Fibroblast of lung (primary cell): ENCODE measurements at regions not wholly inside any gene's neighbourhood (a gene's known extent, or its start where the extent isn't known, plus 50 kb on each side); places are given as distances from the start of the nearest gene placed in this dataset.

ENCODE experiments used
- DNase-seq, 2 donors: peaks; one replicate each; pipeline versions ENCODE4 v3.0.0 to v3.0.0-alpha.2; 2010; ENCODE audit warnings: low read depth in 2 of 2
- H2AFZ ChIP-seq: 2 replicates; pipeline ENCODE4 v1.5.1; 2012; ENCODE audit warnings: low read length, control low read depth, inconsistent platforms
- H3K27ac ChIP-seq: 2 replicates; pipeline ENCODE4 v1.5.1; 2011; ENCODE audit warnings: low read length, control low read depth; ENCODE audit not compliant: insufficient read depth
- H3K27me3 ChIP-seq: 2 replicates; pipeline ENCODE4 v1.5.1; 2011; ENCODE audit warnings: mild to moderate bottlenecking, low read length; ENCODE audit not compliant: control insufficient read depth, insufficient read depth
- H3K36me3 ChIP-seq: 2 replicates; pipeline ENCODE4 v1.5.1; 2011; ENCODE audit warnings: low read length; ENCODE audit not compliant: control insufficient read depth, insufficient read depth
- H3K4me1 ChIP-seq: 2 replicates; pipeline ENCODE4 v1.5.1; 2011; ENCODE audit warnings: low read length; ENCODE audit not compliant: control insufficient read depth, insufficient read depth; ENCODE audit errors: extremely low read depth
- H3K4me2 ChIP-seq: 2 replicates; pipeline ENCODE4 v1.5.1; 2011; ENCODE audit warnings: low read length, control low read depth; ENCODE audit not compliant: insufficient read depth; ENCODE audit errors: extremely low read depth
- H3K4me3 ChIP-seq, 4 experiments: fragments of 200-600 bp in 1 of 4; sonication (generic) in 1 of 4; replicated peaks in 1 of 4; 2 replicates each; pipeline ENCODE4 v1.5.1; 2011 to 2016; ENCODE audit warnings: low read length in 4 of 4, low read depth in 3 of 4, mild to moderate bottlenecking in 3 of 4, control low read depth in 2 of 4, inconsistent platforms in 1 of 4, mixed read lengths in 1 of 4; ENCODE audit not compliant: insufficient read depth in 1 of 4; ENCODE audit errors: control extremely low read depth in 1 of 4
- H3K79me2 ChIP-seq: 2 replicates; pipeline ENCODE4 v1.5.1; 2012; ENCODE audit warnings: mild to moderate bottlenecking, low read length, inconsistent platforms; ENCODE audit not compliant: control insufficient read depth, insufficient read depth
- H3K9ac ChIP-seq: 2 replicates; pipeline ENCODE4 v1.5.1; 2011; ENCODE audit warnings: mild to moderate bottlenecking, low read length, control low read depth; ENCODE audit not compliant: insufficient read depth
- H3K9me3 ChIP-seq: 2 replicates; pipeline ENCODE4 v1.5.1; 2012; ENCODE audit warnings: low read depth, low read length; ENCODE audit not compliant: control insufficient read depth, insufficient read depth
- H4K20me1 ChIP-seq: 2 replicates; pipeline ENCODE4 v1.5.1; 2011; ENCODE audit warnings: low read length; ENCODE audit not compliant: control insufficient read depth, insufficient read depth; ENCODE audit errors: extremely low read depth
- EZH2 ChIP-seq: IDR thresholded peaks from 2 replicates; pipeline ENCODE4 v1.5.1; 2012; ENCODE audit warnings: low read length, control low read depth, mild to moderate bottlenecking; ENCODE audit errors: missing control alignments
- TF ChIP-seq, protein P1 (sequence below), 2 donors: IDR thresholded peaks in 1 of 2; conservative IDR thresholded peaks in 1 of 2; 1 replicate in 1 of 2; 2 replicates in 1 of 2; pipeline ENCODE4 v1.5.1; 2011 to 2012; ENCODE audit warnings: low read length in 2 of 2, control low read depth in 1 of 2, inconsistent platforms in 1 of 2, low read depth in 1 of 2, mild to moderate bottlenecking in 1 of 2

DNA sequence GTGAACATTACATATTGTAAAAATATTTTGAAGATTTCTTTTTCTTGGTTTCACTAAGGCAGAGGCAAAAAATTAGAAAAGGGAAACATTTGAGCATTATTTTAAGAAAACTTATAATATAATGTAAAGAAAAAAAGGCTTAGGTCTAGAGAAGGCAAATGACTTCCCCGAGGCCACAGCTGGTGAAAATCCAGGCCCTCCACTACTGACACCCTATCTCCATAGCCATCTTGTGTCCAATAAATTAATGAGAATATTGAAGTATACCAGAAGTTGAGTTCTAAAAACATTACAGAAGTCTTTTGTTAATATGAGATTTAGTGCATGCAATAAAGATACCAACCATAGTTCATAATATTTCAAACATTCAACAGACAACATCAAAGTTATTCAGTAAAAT lies 459.9 kb upstream of the RORB start:
- no peak overlapping the region for H3K4me2 ChIP-seq
- H3K79me2 ChIP-seq = no peaks in the 10 kb centered on the region
- DNase-seq = no peak
- no peak overlapping the region for H3K4me3 ChIP-seq
- H3K36me3 ChIP-seq = no peaks in the 10 kb centered on the region
- no peak for TF ChIP-seq EZH2
- TF ChIP-seq, protein P1, sequence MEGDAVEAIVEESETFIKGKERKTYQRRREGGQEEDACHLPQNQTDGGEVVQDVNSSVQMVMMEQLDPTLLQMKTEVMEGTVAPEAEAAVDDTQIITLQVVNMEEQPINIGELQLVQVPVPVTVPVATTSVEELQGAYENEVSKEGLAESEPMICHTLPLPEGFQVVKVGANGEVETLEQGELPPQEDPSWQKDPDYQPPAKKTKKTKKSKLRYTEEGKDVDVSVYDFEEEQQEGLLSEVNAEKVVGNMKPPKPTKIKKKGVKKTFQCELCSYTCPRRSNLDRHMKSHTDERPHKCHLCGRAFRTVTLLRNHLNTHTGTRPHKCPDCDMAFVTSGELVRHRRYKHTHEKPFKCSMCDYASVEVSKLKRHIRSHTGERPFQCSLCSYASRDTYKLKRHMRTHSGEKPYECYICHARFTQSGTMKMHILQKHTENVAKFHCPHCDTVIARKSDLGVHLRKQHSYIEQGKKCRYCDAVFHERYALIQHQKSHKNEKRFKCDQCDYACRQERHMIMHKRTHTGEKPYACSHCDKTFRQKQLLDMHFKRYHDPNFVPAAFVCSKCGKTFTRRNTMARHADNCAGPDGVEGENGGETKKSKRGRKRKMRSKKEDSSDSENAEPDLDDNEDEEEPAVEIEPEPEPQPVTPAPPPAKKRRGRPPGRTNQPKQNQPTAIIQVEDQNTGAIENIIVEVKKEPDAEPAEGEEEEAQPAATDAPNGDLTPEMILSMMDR (conservative IDR thresholded peaks at IDR 0.05 in 1 of 2, IDR thresholded peaks at IDR 0.05 in 1 of 2; ENCODE audit: low read depth in 1 of 2, low read length in 2 of 2) = no peak
- no peaks in the 10 kb centered on the region for H3K27me3 ChIP-seq
- no peaks in the 10 kb centered on the region for H3K9me3 ChIP-seq
- no peaks in the 10 kb centered on the region for H3K4me1 ChIP-seq
- H2AFZ ChIP-seq = no peak overlapping the region
- no peak overlapping the region for H3K27ac ChIP-seq
- H3K9ac ChIP-seq = no peak overlapping the region
- H4K20me1 ChIP-seq = no peaks in the 10 kb centered on the region

DNA sequence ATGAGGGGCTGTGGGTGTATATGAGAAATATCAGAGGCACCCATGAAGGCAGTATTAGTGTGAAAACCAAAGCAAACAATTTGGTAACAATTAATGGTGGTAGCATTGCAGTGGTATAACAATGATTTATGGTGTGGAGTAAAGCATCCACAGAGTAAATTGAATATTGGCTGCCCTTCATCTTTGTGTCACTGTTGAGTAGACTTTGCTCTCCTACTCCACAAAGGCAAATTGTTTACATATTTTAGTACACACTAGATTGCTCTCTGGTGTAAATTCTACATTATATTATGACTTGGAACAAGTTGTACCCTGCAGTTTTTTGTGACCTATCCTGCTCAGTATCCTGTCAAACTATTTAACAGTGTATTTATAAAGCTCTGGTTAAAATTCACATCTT lies 455.5 kb upstream of the RORB start:
- H3K4me1 ChIP-seq = no peaks in the 10 kb centered on the region
- no peak overlapping the region for H2AFZ ChIP-seq

DNA sequence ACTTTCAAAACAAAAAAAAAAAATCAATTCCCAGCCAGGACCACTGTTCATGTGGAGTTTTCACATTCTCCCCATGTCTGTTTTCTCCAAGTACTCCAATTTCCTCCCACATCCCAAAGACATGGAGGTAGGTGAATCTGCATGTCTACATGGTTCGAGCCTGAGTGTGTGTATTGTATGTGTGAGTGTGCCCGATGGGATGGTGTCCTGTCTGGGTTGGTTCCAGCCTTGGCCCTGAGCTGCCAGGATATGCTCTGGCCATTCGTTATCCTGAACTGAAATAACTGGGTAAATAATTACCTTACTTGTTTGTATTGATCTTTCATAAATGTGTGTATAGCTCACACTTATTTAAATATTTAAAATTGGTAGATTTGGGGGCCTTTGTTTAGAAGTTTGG lies 452.3 kb upstream of the RORB start:
- no peaks in the 10 kb centered on the region for H3K4me1 ChIP-seq
- H3K36me3 ChIP-seq = no peaks in the 10 kb centered on the region
- no peak for DNase-seq
- no peak overlapping the region for H3K27ac ChIP-seq
- no peak overlapping the region for H2AFZ ChIP-seq
- no peak overlapping the region for H3K4me2 ChIP-seq
- TF ChIP-seq EZH2 = no peak
- TF ChIP-seq, protein P1 (conservative IDR thresholded peaks at IDR 0.05 in 1 of 2, IDR thresholded peaks at IDR 0.05 in 1 of 2; ENCODE audit: low read depth in 1 of 2, low read length in 2 of 2) = no peak
- no peaks in the 10 kb centered on the region for H3K27me3 ChIP-seq
- no peaks in the 10 kb centered on the region for H4K20me1 ChIP-seq
- H3K9me3 ChIP-seq = no peaks in the 10 kb centered on the region
- no peaks in the 10 kb centered on the region for H3K79me2 ChIP-seq
- H3K4me3 ChIP-seq = no peak overlapping the region
- H3K9ac ChIP-seq = no peak overlapping the region

More for the DNA sequence above, 455.5 kb upstream of the RORB start:
- no peaks in the 10 kb centered on the region for H4K20me1 ChIP-seq
- H3K9ac ChIP-seq = no peak overlapping the region
- no peaks in the 10 kb centered on the region for H3K27me3 ChIP-seq
- no peak for DNase-seq
- no peak overlapping the region for H3K4me3 ChIP-seq
- no peak overlapping the region for H3K27ac ChIP-seq
- no peaks in the 10 kb centered on the region for H3K36me3 ChIP-seq
- no peaks in the 10 kb centered on the region for H3K9me3 ChIP-seq
- TF ChIP-seq, protein P1 (conservative IDR thresholded peaks at IDR 0.05 in 1 of 2, IDR thresholded peaks at IDR 0.05 in 1 of 2; ENCODE audit: low read depth in 1 of 2, low read length in 2 of 2) = no peak
- no peak for TF ChIP-seq EZH2
- H3K79me2 ChIP-seq = no peaks in the 10 kb centered on the region
- no peak overlapping the region for H3K4me2 ChIP-seq
